ENCODE measurements at regions not wholly inside any gene's neighbourhood (a gene's known extent, or its start where the extent isn't known, plus 50 kb on each side); places are given as distances from the start of the nearest gene placed in this dataset.

GRCh38 chr9:13970426-13970825 is 343.5 kb downstream of the NFIB start:
- TF ChIP-seq CTCF (IDR thresholded peaks at IDR 0.05; ENCODE audit: low read depth, low read length) = no peak
- TF ChIP-seq EZH2phosphoT487 (IDR thresholded peaks at IDR 0.05; ENCODE audit: low read depth) = no peak

Data from OCI-LY3 (cell line).